NCI-H748 treated with DMSO at 0.1 percent for 48 hours (cell line): ENCODE measurements at regions not wholly inside any gene's neighbourhood (a gene's known extent, or its start where the extent isn't known, plus 50 kb on each side); places are given as distances from the start of the nearest gene placed in this dataset.
A peak's percentile ranks its signal among the peaks of the same experiment; 100 is the strongest.

ENCODE experiments used
- DNase-seq: peaks from one replicate; lab custom pipeline; 2025; lab: John Stamatoyannopoulos, UW

DNA sequence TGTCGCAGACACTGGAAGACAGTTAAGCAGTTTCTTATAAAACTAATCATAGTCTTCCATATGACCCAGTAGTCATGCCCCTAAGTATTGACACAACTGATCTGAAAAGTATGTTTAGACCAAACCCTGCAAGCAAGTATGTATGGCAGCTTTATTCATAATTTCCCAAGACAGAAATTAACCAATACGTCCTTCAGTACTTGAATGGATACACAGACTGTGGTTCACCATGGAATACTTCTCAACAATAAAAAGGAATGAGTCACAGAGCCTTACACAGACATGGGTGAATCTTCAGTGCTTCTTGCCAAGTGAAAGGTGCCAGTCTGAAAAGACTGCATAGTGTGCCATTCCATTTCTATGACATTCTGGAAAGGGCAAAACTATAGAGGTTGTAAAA, 50.2 kb upstream of the AKR1E2 start:
- no peak for DNase-seq

DNA sequence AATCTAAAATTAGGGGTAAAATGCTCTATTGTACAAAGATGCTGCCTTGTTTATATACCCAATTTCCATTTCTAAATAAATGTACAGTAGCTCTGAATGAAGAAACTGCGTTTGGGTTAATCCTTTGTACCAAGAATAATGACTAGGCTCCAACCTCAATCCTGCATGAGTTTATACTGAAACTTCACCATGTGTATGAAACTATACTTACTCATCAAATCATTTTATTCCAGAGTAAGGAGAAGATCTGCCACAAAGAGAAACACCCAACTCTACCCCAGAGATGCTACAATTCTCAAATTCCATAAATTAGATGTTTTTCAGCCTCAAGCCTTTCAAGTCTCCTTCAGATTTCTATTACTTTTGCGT, 53.8 kb upstream of the AKR1E2 start:
- no peak for DNase-seq

GRCh38 chr10:4771554-4772201, 54.3 kb upstream of the AKR1E2 start:
- DNase-seq: no peak

GRCh38 chr10:4770801-4771553, 55.0 kb upstream of the AKR1E2 start:
- peak; percentile 25 for DNase-seq

GRCh38 chr10:4768416-4768815, 57.6 kb upstream of the AKR1E2 start:
- no peak for DNase-seq

DNA sequence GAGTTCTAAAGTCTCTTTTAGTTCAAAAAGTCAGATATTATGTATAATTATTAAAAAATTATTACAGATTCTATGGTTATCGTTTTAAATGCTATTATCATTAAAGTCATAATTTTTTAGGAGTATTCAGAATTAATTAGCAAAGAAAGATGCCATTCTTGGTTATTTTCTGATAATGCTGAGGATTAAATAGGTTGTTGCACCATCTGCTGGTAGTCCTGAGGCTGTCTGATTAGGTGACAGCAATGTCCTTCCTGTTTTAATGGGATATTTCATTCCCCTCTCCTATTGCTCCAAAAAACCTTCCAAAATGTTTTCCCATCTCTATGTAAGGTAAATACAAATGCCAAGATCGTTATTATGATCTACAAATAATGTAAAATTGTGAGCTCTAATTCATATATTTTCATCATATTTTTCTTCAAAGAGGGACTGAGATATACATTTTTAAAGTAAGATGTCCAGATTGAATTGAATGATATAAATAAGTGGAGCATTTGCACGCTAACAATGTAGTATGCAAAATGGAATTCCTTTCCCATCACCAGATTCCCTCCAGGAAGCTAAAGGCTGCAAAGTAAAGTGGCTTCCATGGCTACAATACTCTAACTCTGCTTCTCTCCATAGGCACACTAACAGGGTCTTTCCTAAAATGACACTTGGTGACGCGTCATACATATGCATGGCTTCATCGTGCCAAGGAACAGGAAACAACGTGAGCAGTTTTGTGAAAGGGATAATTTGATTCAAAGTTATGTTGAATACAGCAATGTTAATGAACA, 58.8 kb upstream of the AKR1E2 start:
- peak; percentile 11 for DNase-seq

GRCh38 chr10:4766454-4766853, 59.6 kb upstream of the AKR1E2 start:
- no peak for DNase-seq

DNA sequence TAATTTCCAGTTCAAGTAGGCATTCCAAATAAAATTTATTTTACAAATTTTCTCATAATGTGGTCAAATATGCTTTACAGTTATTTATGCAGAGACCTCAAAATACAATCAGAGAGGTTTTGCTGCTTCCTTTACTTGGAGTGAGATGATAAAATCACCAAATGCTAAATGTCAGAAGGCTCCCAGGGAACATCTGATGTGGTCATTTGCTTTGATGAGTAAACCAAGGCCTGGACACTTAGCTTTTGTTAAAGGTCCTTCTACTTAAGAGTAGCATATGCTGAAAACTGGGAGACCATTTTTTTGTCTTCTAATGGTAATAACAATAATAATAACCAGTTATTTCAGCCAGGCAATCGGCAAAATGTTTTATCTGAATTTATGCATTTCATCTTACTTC, 60.6 kb upstream of the AKR1E2 start:
- DNase-seq: no peak

DNA sequence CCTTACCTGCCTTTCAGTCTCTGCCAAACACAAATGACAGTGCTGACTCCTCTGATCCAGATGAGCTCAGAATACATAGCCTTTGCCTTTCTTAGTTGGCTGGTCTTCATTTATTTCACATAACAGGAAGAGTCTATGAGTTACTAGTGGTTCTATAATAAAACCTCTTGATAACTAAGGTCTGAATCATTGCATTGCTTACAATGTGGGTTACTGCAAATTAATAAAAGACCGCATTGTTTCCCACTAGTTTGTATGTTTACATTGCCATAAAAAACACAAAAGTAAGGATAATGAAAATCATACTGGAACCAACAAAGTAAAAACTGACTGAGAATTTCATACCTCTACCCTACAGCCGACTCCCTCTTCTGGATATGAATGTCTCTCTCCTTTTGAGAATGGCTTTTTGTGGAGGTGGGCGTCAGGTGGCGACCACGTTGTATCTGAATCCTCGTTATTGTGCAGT, 62.0 kb upstream of the AKR1E2 start:
- peak; percentile 7 for DNase-seq

GRCh38 chr10:4763513-4763912, 62.5 kb upstream of the AKR1E2 start:
- no peak for DNase-seq

DNA sequence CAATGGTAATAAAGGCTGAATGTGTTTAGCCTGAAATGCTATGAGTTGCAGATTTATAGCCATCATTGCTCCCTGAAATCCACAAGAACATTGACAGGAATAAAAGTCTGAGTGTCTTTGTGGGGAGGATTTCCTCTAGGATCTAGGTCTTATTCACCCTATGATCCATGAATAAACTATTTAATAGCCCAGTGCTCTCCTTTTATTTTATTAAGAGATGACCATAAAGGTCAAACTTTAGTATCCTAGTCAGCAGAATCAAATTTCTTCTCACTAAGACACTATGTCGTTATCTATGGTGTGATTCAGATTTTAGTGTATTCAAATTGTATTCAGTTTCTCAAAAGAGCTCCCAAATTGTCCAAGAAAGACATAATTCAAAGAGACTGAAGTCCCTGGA, 67.8 kb upstream of the AKR1E2 start:
- DNase-seq: no peak

- DNase-seq: no peak
These were observed 70.6 kb upstream of the AKR1E2 start for GRCh38 chr10:4755286-4755989.

DNA sequence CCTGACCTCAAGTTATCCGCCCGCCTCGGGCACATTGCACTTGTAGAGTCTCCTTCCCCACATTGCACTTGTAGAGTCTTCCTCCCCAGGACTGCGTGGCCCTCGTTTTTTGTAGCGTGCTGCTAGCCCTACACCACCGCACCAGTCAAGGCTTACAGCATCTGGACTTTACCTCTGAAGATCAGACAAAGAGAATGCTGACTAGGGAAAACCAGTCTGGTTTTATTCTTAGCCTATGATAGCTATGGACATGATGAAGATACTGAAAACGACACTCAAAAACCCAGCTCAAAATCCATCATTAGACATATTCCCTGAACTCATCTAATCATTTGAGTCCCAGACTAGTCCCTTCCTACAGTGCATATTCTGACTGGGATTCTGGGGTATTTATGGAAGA, 71.9 kb upstream of the AKR1E2 start:
- no peak for DNase-seq

DNA sequence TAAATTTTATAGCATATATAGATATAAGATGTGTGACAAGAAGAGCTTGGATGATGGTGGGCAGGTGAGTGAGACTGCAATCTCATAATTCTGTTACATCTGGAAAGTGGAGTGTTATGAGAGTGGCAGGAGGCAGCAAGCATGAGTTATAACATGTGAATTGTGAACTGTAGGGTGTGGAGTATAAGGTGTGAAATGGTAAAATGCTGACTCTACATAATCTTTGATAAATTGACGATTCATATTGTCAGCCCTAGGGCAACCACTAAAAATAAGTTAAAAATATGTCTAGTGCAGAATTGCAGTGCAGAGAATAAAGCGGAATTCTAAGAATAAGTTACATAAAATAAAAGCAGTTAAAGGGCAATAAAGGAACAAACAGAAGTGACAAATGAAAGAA, 74.8 kb upstream of the AKR1E2 start:
- no peak for DNase-seq

DNA sequence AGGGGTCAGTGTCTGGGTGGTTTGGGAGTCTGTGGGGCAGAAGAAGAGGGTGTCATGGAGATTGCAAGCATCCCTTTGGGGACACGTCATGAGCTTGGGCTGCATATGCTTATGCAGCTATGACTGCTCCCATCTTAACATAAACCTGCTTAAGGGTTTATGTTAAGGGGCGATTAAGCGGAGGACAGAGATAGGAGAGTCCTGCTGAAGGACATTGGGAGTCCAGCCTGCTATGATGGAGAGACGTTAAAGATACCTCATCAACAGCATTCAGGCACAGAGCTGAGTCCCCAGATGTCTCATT, 76.8 kb upstream of the AKR1E2 start:
- no peak for DNase-seq

- DNase-seq: no peak
These were observed 77.3 kb upstream of the AKR1E2 start for GRCh38 chr10:4748491-4749270.

GRCh38 chr10:4742217-4742616, 83.8 kb upstream of the AKR1E2 start:
- DNase-seq: no peak

DNA sequence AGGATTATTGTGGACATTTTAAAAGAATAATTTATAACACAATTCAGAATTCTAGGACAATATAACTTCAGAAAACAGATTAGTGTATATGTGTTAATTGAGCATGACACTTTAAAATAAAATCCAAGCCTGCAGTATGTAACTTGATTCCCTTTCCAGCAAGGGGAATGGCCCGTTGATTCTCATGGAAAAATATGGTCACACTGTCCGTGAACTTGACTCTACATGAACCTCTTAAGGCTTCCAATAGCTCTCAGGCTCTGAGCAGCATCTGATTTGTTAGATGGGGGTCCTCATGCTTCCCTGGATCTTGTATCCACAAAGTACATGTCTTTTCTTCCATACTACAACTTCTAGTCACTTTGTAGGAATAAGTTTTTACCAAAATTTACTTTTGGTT, 85.5 kb upstream of the AKR1E2 start:
- no peak for DNase-seq

- DNase-seq: no peak
These were observed 89.4 kb upstream of the AKR1E2 start for GRCh38 chr10:4736608-4737007.

- no peak for DNase-seq
These were observed 89.8 kb upstream of the AKR1E2 start for GRCh38 chr10:4736183-4736582.

GRCh38 chr10:4733843-4734224, 92.2 kb upstream of the AKR1E2 start:
- no peak for DNase-seq
